Body of pancreas (tissue), 4 donors: ENCODE measurements at regions not wholly inside any gene's neighbourhood (a gene's known extent, or its start where the extent isn't known, plus 50 kb on each side); places are given as distances from the start of the nearest gene placed in this dataset.
"Not testable (repeated sequence)": the region's sequence is repeated elsewhere in the genome, so short reads cannot be mapped to it uniquely, and the experiment has no call there.

Experiments used
- ATAC-seq: fragments of 150-250 bp; one replicate; pipeline ENCODE4 v1.9.1; 2016
- DNase-seq, 4 donors: peaks; one replicate each; pipeline ENCODE4 v3.0.0-alpha.2; 2019
- H3K27ac ChIP-seq, 4 donors: fragments of 200-600 bp; sonication (generic); 1 replicate in 3 of 4; 2 replicates in 1 of 4; pipeline versions ENCODE4 v1.5.1 to v1.6.1; 2016 to 2019; ENCODE audit warnings: mild to moderate bottlenecking in 1 of 4, mixed read lengths in 1 of 4, moderate library complexity in 1 of 4
- H3K27me3 ChIP-seq, 2 donors: fragments of 200-600 bp; sonication (generic); one replicate each; pipeline ENCODE4 v1.6.0; 2016; ENCODE audit warnings: mild to moderate bottlenecking in 1 of 2
- H3K36me3 ChIP-seq, 2 donors: fragments of 200-600 bp; sonication (generic); replicated peaks in 1 of 2; 2 replicates each; pipeline ENCODE4 v1.5.1; 2016; ENCODE audit warnings: low read depth in 2 of 2; ENCODE audit not compliant: insufficient read depth in 1 of 2
- H3K4me1 ChIP-seq: fragments of 200-600 bp; sonication (generic); one replicate; pipeline ENCODE4 v1.6.0; 2016
- H3K4me3 ChIP-seq, 2 donors: fragments of 200-600 bp; sonication (generic); 1 replicate in 1 of 2; 2 replicates in 1 of 2; pipeline ENCODE4 v1.5.1; 2016 to 2019
- H3K9me3 ChIP-seq, 3 donors: fragments of 200-600 bp; sonication (generic); 1 replicate in 2 of 3; 2 replicates in 1 of 3; pipeline ENCODE4 v1.5.1; 2016
- CTCF ChIP-seq, 7 experiments: fragments of 450-650 bp in 4 of 7; fragments of 200-600 bp in 3 of 7; sonication (generic) in 3 of 7; IDR thresholded peaks; one replicate each; pipeline ENCODE4 v1.5.1; 2016 to 2019; ENCODE audit warnings: antibody characterized with exemption in 7 of 7
- POLR2A ChIP-seq, 3 donors: fragments of 450-650 bp; IDR thresholded peaks; one replicate each; pipeline ENCODE4 v1.6.1; 2016; ENCODE audit warnings: antibody characterized with exemption in 3 of 3, mild to moderate bottlenecking in 2 of 3
- WGBS, 2 donors: methylation state at CpG; one replicate each; pipeline ENCODE4 v1.1.5; 2017; 5-methylcytosine and 5-hydroxymethylcytosine counted together
- intact Hi-C: fragments of 100-400 bp; cut with DNase I; formaldehyde crosslinking; loops from one replicate; pipeline ENCODE4 v1.15.1; 2023

- Histone ChIP-seq H3K27ac (no peak overlapping the region), H3K36me3 (no peaks in the 10 kb centered on the region), H3K4me3 (no peak overlapping the region), H3K9me3 (no peaks in the 10 kb centered on the region), H3K27me3 (no peaks in the 10 kb centered on the region), H3K4me1 (peaks cover 10% of the 10 kb centered on the region)
- intact Hi-C loops = no loop called here
- DNase-seq = no peak
- WGBS, 2 donors = 68 to 85% methylated on average over 3 of the region's 3 CpGs
- no peak for ATAC-seq
- TF ChIP-seq CTCF (IDR thresholded peaks at IDR 0.05) (no peak), POLR2A (IDR thresholded peaks at IDR 0.05) (no peak)
These were observed 65.5 kb upstream of the LIFR start for GRCh38 chr5:38621840-38622437.

GRCh38 chr5:38622723-38623129, 66.3 kb upstream of the LIFR start:
- no peak for ATAC-seq

GRCh38 chr5:38624541-38624940, 68.1 kb upstream of the LIFR start:
- H3K4me3 ChIP-seq, intact Hi-C loops, ATAC-seq, H3K27me3 ChIP-seq, H3K9me3 ChIP-seq, H3K27ac ChIP-seq, H3K36me3 ChIP-seq, DNase-seq: not testable (repeated sequence)
- peaks cover 10% of the 10 kb centered on the region for H3K4me1 ChIP-seq
- WGBS, 2 donors = 97 to 98% methylated on average over 12 of the region's 12 CpGs

More at GRCh38 chr5:38622723-38623129, 66.3 kb upstream of the LIFR start:
- Histone ChIP-seq H3K36me3 (no peaks in the 10 kb centered on the region), H3K4me3 (no peak overlapping the region), H3K9me3 (no peaks in the 10 kb centered on the region), H3K27me3 (no peaks in the 10 kb centered on the region), H3K4me1 (peaks cover 10% of the 10 kb centered on the region), H3K27ac (no peak overlapping the region)
- DNase-seq = no peak
- intact Hi-C loops = no loop called here
- 44 to 55% methylated on average over 3 of the region's 3 CpGs for WGBS, 2 donors
- TF ChIP-seq POLR2A (IDR thresholded peaks at IDR 0.05) = no peak
- no peak for TF ChIP-seq CTCF (IDR thresholded peaks at IDR 0.05)

GRCh38 chr5:38631376-38631775, 74.9 kb upstream of the LIFR start:
- ATAC-seq, H3K4me3 ChIP-seq, H3K36me3 ChIP-seq, DNase-seq, H3K9me3 ChIP-seq, intact Hi-C loops, H3K27ac ChIP-seq, H3K27me3 ChIP-seq: not testable (repeated sequence)
- 92 to 95% methylated on average over 21 to 24 of the region's 24 CpGs for WGBS, 2 donors
- H3K4me1 ChIP-seq = peaks cover 22% of the 10 kb centered on the region

GRCh38 chr5:38634568-38635369, 78.3 kb upstream of the LIFR start:
- ATAC-seq (peak; percentile 56), DNase-seq (no peak)
- Histone ChIP-seq H3K4me1 (peaks cover 53% of the 10 kb centered on the region), H3K36me3 (no peaks in the 10 kb centered on the region), H3K9me3 (no peaks in the 10 kb centered on the region), H3K27me3 (no peaks in the 10 kb centered on the region), H3K4me3 (no peak overlapping the region), H3K27ac (peak overlapping the region in 2 of 4 donors; percentile 46 to 67)
- intact Hi-C loops = no loop called here
- TF ChIP-seq POLR2A (IDR thresholded peaks at IDR 0.05) (no peak), CTCF (IDR thresholded peaks at IDR 0.05) (no peak)
- 30 to 40% methylated on average over 4 of the region's 4 CpGs for WGBS, 2 donors
